Dermis blood vessel endothelial cell (primary cell): ENCODE measurements at regions not wholly inside any gene's neighbourhood (a gene's known extent, or its start where the extent isn't known, plus 50 kb on each side); places are given as distances from the start of the nearest gene placed in this dataset.
"Not testable (repeated sequence)": the region's sequence is repeated elsewhere in the genome, so short reads cannot be mapped to it uniquely, and the experiment has no call there.

Experiments
- DNase-seq: peaks from one replicate; pipeline ENCODE4 v3.0.0; 2010

GRCh38 chr14:106511006-106511799 is 984.8 kb downstream of the TMEM121 start:
- DNase-seq = no peak

GRCh38 chr14:106511800-106512198 is 985.4 kb downstream of the TMEM121 start:
- no peak for DNase-seq

- no peak for DNase-seq
Observed at GRCh38 chr14:106513302-106513701, 986.9 kb downstream of the TMEM121 start.

GRCh38 chr14:106518054-106518943 is 991.9 kb downstream of the TMEM121 start:
- DNase-seq = no peak

- DNase-seq = not testable (repeated sequence)
Observed at GRCh38 chr14:106522118-106522517, 995.7 kb downstream of the TMEM121 start.

GRCh38 chr14:106522990-106523389 is 996.6 kb downstream of the TMEM121 start:
- DNase-seq = no peak

GRCh38 chr14:106528717-106529116 is 1002.3 kb downstream of the TMEM121 start:
- no peak for DNase-seq

GRCh38 chr14:106530031-106530422 is 1003.6 kb downstream of the TMEM121 start:
- no peak for DNase-seq

- no peak for DNase-seq
Observed at GRCh38 chr14:106530423-106531107, 1004.2 kb downstream of the TMEM121 start.

GRCh38 chr14:106537597-106537996 is 1011.2 kb downstream of the TMEM121 start:
- not testable (repeated sequence) for DNase-seq

GRCh38 chr14:106538201-106538600 is 1011.8 kb downstream of the TMEM121 start:
- no peak for DNase-seq

GRCh38 chr14:106547735-106548434 is 1021.5 kb downstream of the TMEM121 start:
- DNase-seq = no peak

- no peak for DNase-seq
Observed at GRCh38 chr14:106549064-106549463, 1022.7 kb downstream of the TMEM121 start.

GRCh38 chr14:106551265-106551664 is 1024.9 kb downstream of the TMEM121 start:
- DNase-seq = no peak

- not testable (repeated sequence) for DNase-seq
Observed at GRCh38 chr14:106556211-106556610, 1029.8 kb downstream of the TMEM121 start.

- no peak for DNase-seq
Observed at GRCh38 chr14:106556665-106557289, 1030.4 kb downstream of the TMEM121 start.

GRCh38 chr14:106562451-106562850 is 1036.1 kb downstream of the TMEM121 start:
- DNase-seq = no peak

- no peak for DNase-seq
Observed at GRCh38 chr14:106564058-106564643, 1037.8 kb downstream of the TMEM121 start.

GRCh38 chr14:106578481-106578880 is 1052.1 kb downstream of the TMEM121 start:
- DNase-seq = no peak

- no peak for DNase-seq
Observed at GRCh38 chr14:106579084-106579483, 1052.7 kb downstream of the TMEM121 start.

GRCh38 chr14:106585692-106586091 is 1059.3 kb downstream of the TMEM121 start:
- no peak for DNase-seq
